ENCODE measurements at regions not wholly inside any gene's neighbourhood (a gene's known extent, or its start where the extent isn't known, plus 50 kb on each side); places are given as distances from the start of the nearest gene placed in this dataset.

GRCh38 chr3:98982351-98982750, 80.9 kb upstream of the DCBLD2 start:
- Histone ChIP-seq H3K27me3 (replicated peaks; ENCODE audit: insufficient read depth, low read depth, low read length, poor library complexity) (no peaks in the 10 kb centered on the region), H3K27ac (ENCODE audit: low read depth, low read length, poor library complexity, severe bottlenecking) (no peak overlapping the region), H3K4me1 (ENCODE audit: insufficient read depth, low read length, poor library complexity, severe bottlenecking) (no peaks in the 10 kb centered on the region), H3K4me3 (ENCODE audit: low read depth, low read length, poor library complexity, severe bottlenecking) (no peak overlapping the region), H3K9me3 (ENCODE audit: low read depth, low read length, poor library complexity, severe bottlenecking) (no peaks in the 10 kb centered on the region), H3K36me3 (ENCODE audit: insufficient read depth, low read length, poor library complexity, severe bottlenecking) (no peaks in the 10 kb centered on the region)
- ChIA-PET POLR2A (ENCODE audit: low non-redundant PET) (no interaction called here), CTCF (no interaction called here)
- no peak for DNase-seq (ENCODE audit: low spot score)
- no peak for TF ChIP-seq CTCF (conservative IDR thresholded peaks at IDR 0.05; ENCODE audit: low read depth, low read length)
- TF ChIP-seq EZH2 (IDR thresholded peaks at IDR 0.05; ENCODE audit: borderline replicate concordance, low read depth, low read length, poor library complexity, severe bottlenecking), result no peak
- BruUV-seq (replicated peaks), result no TSS peak
- intact Hi-C loops (cut with micrococcal nuclease; ENCODE audit: unreplicated experiment), result no loop called here

GRCh38 chr3:98980915-98981596, 79.6 kb upstream of the DCBLD2 start:
- Histone ChIP-seq H3K27ac (ENCODE audit: low read depth, low read length, poor library complexity, severe bottlenecking) (no peak overlapping the region), H3K9me3 (ENCODE audit: low read depth, low read length, poor library complexity, severe bottlenecking) (no peaks in the 10 kb centered on the region), H3K4me3 (ENCODE audit: low read depth, low read length, poor library complexity, severe bottlenecking) (no peak overlapping the region), H3K27me3 (replicated peaks; ENCODE audit: insufficient read depth, low read depth, low read length, poor library complexity) (no peaks in the 10 kb centered on the region), H3K4me1 (ENCODE audit: insufficient read depth, low read length, poor library complexity, severe bottlenecking) (no peaks in the 10 kb centered on the region), H3K36me3 (ENCODE audit: insufficient read depth, low read length, poor library complexity, severe bottlenecking) (no peaks in the 10 kb centered on the region)
- ChIA-PET CTCF (no interaction called here), POLR2A (ENCODE audit: low non-redundant PET) (no interaction called here)
- no TSS peak for BruUV-seq (replicated peaks)
- intact Hi-C loops (cut with micrococcal nuclease; ENCODE audit: unreplicated experiment), result no loop called here
- TF ChIP-seq EZH2 (IDR thresholded peaks at IDR 0.05; ENCODE audit: borderline replicate concordance, low read depth, low read length, poor library complexity, severe bottlenecking) (no peak), CTCF (conservative IDR thresholded peaks at IDR 0.05; ENCODE audit: low read depth, low read length) (no peak)
- no peak for DNase-seq (ENCODE audit: low spot score)

- intact Hi-C loops (cut with micrococcal nuclease; ENCODE audit: unreplicated experiment), result no loop called here
- no peak overlapping the region for H3K27ac ChIP-seq (ENCODE audit: low read depth, low read length, poor library complexity, severe bottlenecking)
- POLR2A ChIA-PET (ENCODE audit: low non-redundant PET), result interaction anchor here (0.6 kb wide), 1 partner anchor 15 kb away, joined by 3 read pairs; no protein-coding TSS in a partner anchor
- no peak for DNase-seq (ENCODE audit: low spot score)
- no peaks in the 10 kb centered on the region for H3K36me3 ChIP-seq (ENCODE audit: insufficient read depth, low read length, poor library complexity, severe bottlenecking)
- H3K9me3 ChIP-seq (ENCODE audit: low read depth, low read length, poor library complexity, severe bottlenecking), result no peaks in the 10 kb centered on the region
- TF ChIP-seq CTCF (conservative IDR thresholded peaks at IDR 0.05; ENCODE audit: low read depth, low read length), result no peak
- TF ChIP-seq EZH2 (IDR thresholded peaks at IDR 0.05; ENCODE audit: borderline replicate concordance, low read depth, low read length, poor library complexity, severe bottlenecking), result no peak
- no TSS peak for BruUV-seq (replicated peaks)
- CTCF ChIA-PET, result no interaction called here
- H3K4me3 ChIP-seq (ENCODE audit: low read depth, low read length, poor library complexity, severe bottlenecking), result no peak overlapping the region
- H3K4me1 ChIP-seq (ENCODE audit: insufficient read depth, low read length, poor library complexity, severe bottlenecking), result no peaks in the 10 kb centered on the region
- no peaks in the 10 kb centered on the region for H3K27me3 ChIP-seq (replicated peaks; ENCODE audit: insufficient read depth, low read depth, low read length, poor library complexity)
Observed at GRCh38 chr3:98979296-98979695, 77.8 kb upstream of the DCBLD2 start.
